ENCODE measurements at regions not wholly inside any gene's neighbourhood (a gene's known extent, or its start where the extent isn't known, plus 50 kb on each side); places are given as distances from the start of the nearest gene placed in this dataset.

GRCh38 chr4:127217586-127218229 is 415.0 kb upstream of the INTU start:
- no peak for ATAC-seq
- TF ChIP-seq ESRRG (CRISPR knock-in tag; IDR thresholded peaks at IDR 0.05) (no peak), ISL1 (CRISPR knock-in tag; IDR thresholded peaks at IDR 0.05) (no peak), CREB5 (CRISPR knock-in tag; IDR thresholded peaks at IDR 0.05; ENCODE audit: low read depth) (no peak), GLIS3 (CRISPR knock-in tag; IDR thresholded peaks at IDR 0.05) (no peak), OSR1 (CRISPR knock-in tag; IDR thresholded peaks at IDR 0.05) (no peak), TCF4 (CRISPR knock-in tag; IDR thresholded peaks at IDR 0.05; ENCODE audit: borderline replicate concordance) (no peak), BACH2 (CRISPR knock-in tag; IDR thresholded peaks at IDR 0.05; ENCODE audit: borderline replicate concordance) (no peak), PPARA (CRISPR knock-in tag; IDR thresholded peaks at IDR 0.05; ENCODE audit: borderline replicate concordance) (no peak), SNAI2 (CRISPR knock-in tag; IDR thresholded peaks at IDR 0.05) (no peak), ZNF565 (CRISPR knock-in tag; conservative IDR thresholded peaks at IDR 0.05; ENCODE audit: low read depth) (no peak), RARB (CRISPR knock-in tag; IDR thresholded peaks at IDR 0.05) (no peak), TOX (CRISPR knock-in tag; IDR thresholded peaks at IDR 0.05; ENCODE audit: borderline replicate concordance) (no peak), ZNF8 (CRISPR knock-in tag; IDR thresholded peaks at IDR 0.05) (no peak), ARNTL (CRISPR knock-in tag; IDR thresholded peaks at IDR 0.05; ENCODE audit: borderline replicate concordance, low read depth) (no peak), ZFP3 (CRISPR knock-in tag; IDR thresholded peaks at IDR 0.05) (no peak)
- TF ChIP-seq, protein P1, sequence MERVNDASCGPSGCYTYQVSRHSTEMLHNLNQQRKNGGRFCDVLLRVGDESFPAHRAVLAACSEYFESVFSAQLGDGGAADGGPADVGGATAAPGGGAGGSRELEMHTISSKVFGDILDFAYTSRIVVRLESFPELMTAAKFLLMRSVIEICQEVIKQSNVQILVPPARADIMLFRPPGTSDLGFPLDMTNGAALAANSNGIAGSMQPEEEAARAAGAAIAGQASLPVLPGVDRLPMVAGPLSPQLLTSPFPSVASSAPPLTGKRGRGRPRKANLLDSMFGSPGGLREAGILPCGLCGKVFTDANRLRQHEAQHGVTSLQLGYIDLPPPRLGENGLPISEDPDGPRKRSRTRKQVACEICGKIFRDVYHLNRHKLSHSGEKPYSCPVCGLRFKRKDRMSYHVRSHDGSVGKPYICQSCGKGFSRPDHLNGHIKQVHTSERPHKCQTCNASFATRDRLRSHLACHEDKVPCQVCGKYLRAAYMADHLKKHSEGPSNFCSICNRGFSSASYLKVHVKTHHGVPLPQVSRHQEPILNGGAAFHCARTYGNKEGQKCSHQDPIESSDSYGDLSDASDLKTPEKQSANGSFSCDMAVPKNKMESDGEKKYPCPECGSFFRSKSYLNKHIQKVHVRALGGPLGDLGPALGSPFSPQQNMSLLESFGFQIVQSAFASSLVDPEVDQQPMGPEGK (CRISPR knock-in tag; IDR thresholded peaks at IDR 0.05; ENCODE audit: borderline replicate concordance), result no peak
- TF ChIP-seq, protein P2, sequence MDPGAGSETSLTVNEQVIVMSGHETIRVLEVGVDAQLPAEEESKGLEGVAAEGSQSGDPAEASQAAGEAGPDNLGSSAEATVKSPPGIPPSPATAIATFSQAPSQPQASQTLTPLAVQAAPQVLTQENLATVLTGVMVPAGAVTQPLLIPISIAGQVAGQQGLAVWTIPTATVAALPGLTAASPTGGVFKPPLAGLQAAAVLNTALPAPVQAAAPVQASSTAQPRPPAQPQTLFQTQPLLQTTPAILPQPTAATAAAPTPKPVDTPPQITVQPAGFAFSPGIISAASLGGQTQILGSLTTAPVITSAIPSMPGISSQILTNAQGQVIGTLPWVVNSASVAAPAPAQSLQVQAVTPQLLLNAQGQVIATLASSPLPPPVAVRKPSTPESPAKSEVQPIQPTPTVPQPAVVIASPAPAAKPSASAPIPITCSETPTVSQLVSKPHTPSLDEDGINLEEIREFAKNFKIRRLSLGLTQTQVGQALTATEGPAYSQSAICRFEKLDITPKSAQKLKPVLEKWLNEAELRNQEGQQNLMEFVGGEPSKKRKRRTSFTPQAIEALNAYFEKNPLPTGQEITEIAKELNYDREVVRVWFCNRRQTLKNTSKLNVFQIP (CRISPR knock-in tag; IDR thresholded peaks at IDR 0.05; ENCODE audit: borderline replicate concordance, low read depth), result no peak
- TF ChIP-seq, protein P3, sequence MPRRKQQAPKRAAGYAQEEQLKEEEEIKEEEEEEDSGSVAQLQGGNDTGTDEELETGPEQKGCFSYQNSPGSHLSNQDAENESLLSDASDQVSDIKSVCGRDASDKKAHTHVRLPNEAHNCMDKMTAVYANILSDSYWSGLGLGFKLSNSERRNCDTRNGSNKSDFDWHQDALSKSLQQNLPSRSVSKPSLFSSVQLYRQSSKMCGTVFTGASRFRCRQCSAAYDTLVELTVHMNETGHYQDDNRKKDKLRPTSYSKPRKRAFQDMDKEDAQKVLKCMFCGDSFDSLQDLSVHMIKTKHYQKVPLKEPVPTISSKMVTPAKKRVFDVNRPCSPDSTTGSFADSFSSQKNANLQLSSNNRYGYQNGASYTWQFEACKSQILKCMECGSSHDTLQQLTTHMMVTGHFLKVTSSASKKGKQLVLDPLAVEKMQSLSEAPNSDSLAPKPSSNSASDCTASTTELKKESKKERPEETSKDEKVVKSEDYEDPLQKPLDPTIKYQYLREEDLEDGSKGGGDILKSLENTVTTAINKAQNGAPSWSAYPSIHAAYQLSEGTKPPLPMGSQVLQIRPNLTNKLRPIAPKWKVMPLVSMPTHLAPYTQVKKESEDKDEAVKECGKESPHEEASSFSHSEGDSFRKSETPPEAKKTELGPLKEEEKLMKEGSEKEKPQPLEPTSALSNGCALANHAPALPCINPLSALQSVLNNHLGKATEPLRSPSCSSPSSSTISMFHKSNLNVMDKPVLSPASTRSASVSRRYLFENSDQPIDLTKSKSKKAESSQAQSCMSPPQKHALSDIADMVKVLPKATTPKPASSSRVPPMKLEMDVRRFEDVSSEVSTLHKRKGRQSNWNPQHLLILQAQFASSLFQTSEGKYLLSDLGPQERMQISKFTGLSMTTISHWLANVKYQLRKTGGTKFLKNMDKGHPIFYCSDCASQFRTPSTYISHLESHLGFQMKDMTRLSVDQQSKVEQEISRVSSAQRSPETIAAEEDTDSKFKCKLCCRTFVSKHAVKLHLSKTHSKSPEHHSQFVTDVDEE (CRISPR knock-in tag; IDR thresholded peaks at IDR 0.05), result no peak

DNA sequence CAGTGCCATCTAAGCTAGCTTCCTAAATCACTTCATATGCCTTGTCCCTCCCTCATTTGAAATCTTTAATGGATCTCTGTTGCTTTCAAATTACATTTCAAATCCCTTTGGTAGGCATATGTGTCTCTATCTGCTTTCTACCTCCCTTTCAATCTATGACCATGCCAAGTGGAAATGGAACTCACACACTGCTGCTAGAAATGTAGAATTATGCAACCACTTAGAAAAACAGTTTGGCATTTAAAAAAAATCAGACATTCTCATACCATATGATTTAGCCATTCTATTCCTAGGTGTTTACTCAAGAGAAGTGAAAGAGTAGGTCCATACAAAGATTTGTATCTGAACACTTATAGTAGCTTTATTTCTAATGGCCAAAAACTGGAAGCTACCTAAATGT is 413.5 kb upstream of the INTU start:
- no peak for ATAC-seq
- TF ChIP-seq, protein P1 (CRISPR knock-in tag; IDR thresholded peaks at IDR 0.05; ENCODE audit: borderline replicate concordance), result no peak
- TF ChIP-seq, protein P3 (CRISPR knock-in tag; IDR thresholded peaks at IDR 0.05), result no peak
- TF ChIP-seq GLIS3 (CRISPR knock-in tag; IDR thresholded peaks at IDR 0.05) (no peak), ZC3H10 (CRISPR knock-in tag; IDR thresholded peaks at IDR 0.05) (no peak), ESRRG (CRISPR knock-in tag; IDR thresholded peaks at IDR 0.05) (no peak), ISL1 (CRISPR knock-in tag; IDR thresholded peaks at IDR 0.05) (no peak), RARB (CRISPR knock-in tag; IDR thresholded peaks at IDR 0.05) (no peak), SNAI2 (CRISPR knock-in tag; IDR thresholded peaks at IDR 0.05) (no peak), ZNF70 (CRISPR knock-in tag; IDR thresholded peaks at IDR 0.05) (no peak), PPARA (CRISPR knock-in tag; IDR thresholded peaks at IDR 0.05; ENCODE audit: borderline replicate concordance) (no peak)
- TF ChIP-seq, protein P2 (CRISPR knock-in tag; IDR thresholded peaks at IDR 0.05; ENCODE audit: borderline replicate concordance, low read depth), result no peak
- TF ChIP-seq, protein P4, sequence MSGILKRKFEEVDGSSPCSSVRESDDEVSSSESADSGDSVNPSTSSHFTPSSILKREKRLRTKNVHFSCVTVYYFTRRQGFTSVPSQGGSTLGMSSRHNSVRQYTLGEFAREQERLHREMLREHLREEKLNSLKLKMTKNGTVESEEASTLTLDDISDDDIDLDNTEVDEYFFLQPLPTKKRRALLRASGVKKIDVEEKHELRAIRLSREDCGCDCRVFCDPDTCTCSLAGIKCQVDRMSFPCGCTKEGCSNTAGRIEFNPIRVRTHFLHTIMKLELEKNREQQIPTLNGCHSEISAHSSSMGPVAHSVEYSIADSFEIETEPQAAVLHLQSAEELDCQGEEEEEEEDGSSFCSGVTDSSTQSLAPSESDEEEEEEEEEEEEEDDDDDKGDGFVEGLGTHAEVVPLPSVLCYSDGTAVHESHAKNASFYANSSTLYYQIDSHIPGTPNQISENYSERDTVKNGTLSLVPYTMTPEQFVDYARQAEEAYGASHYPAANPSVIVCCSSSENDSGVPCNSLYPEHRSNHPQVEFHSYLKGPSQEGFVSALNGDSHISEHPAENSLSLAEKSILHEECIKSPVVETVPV (CRISPR knock-in tag; IDR thresholded peaks at IDR 0.05), result no peak
